AG04450 (cell line): ENCODE measurements at regions not wholly inside any gene's neighbourhood (a gene's known extent, or its start where the extent isn't known, plus 50 kb on each side); places are given as distances from the start of the nearest gene placed in this dataset.

Experiments
- CTCF ChIA-PET: fragments of 300-600, 350-600 bp; formaldehyde crosslinking; extraction: SDS; loops from one replicate; lab custom pipeline; 2022; ENCODE audit warnings: antibody characterized with exemption, inconsistent platforms; lab: Charles Lee
- POLR2A ChIA-PET: fragments of 350-600 bp; formaldehyde crosslinking; extraction: SDS; loops from one replicate; lab custom pipeline; 2021; ENCODE audit warnings: antibody characterized with exemption, inconsistent platforms; lab: Yijun Ruan, JAX
- DNase-seq: peaks from one replicate; pipeline ENCODE4 v3.0.0-alpha.2; 2011; ENCODE audit warnings: low read depth, low spot score
- H3K27ac ChIP-seq: one replicate; pipeline ENCODE4 v1.5.1; 2012; ENCODE audit warnings: low read depth, low read length, control low read depth
- H3K27me3 ChIP-seq: one replicate; pipeline ENCODE4 v1.6.0; 2012; ENCODE audit warnings: low read length; ENCODE audit not compliant: control insufficient read depth, insufficient read depth
- H3K4me3 ChIP-seq: 2 replicates; pipeline ENCODE4 v1.5.1; 2011; ENCODE audit warnings: mild to moderate bottlenecking, low read depth, low read length, control low read depth
- H3K9me3 ChIP-seq: 2 replicates; pipeline ENCODE4 v1.5.1; 2012; ENCODE audit warnings: low read length; ENCODE audit not compliant: control insufficient read depth, insufficient read depth
- CTCF ChIP-seq: IDR thresholded peaks from 2 replicates; pipeline ENCODE4 v1.5.1; 2011; ENCODE audit warnings: low read depth, low read length, control low read depth, inconsistent platforms

GRCh38 chr10:4316161-4316810, 509.7 kb upstream of the AKR1E2 start:
- H3K9me3 ChIP-seq, result no peaks in the 10 kb centered on the region
- CTCF ChIA-PET, result interaction anchor here (0.6 to 1.4 kb wide), 2 partner anchors 15 to 555 kb away, joined by 3 read pairs; no protein-coding TSS in a partner anchor
- POLR2A ChIA-PET, result no interaction called here
- DNase-seq, result peak; percentile 4
- H3K27me3 ChIP-seq, result no peaks in the 10 kb centered on the region
- no peak overlapping the region for H3K4me3 ChIP-seq
- H3K27ac ChIP-seq, result no peak overlapping the region
- TF ChIP-seq CTCF, result peak; percentile 17

DNA sequence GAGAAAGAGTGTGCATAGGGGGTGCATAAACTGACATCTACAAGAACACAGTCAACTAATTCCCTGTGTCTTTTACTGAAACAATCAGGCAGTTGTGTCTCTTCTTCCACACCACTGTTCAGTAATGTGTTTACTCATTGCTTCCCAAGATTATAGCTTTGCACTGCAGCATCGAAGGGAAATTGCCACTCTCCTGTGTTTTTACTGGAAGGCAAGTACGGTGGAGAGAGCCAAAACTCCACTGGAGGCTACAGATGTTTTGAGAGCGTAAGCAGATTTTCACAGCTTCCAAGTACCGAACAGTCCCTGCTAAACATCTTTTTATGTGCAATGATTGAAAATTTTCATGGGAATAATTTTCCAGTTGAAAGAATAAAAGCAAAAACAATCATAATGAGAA, 510.5 kb upstream of the AKR1E2 start:
- CTCF ChIA-PET, result interaction anchor here (0.6 to 1.4 kb wide), 2 partner anchors 14 to 554 kb away, joined by 3 read pairs; no protein-coding TSS in a partner anchor
- Histone ChIP-seq H3K27me3 (no peaks in the 10 kb centered on the region), H3K9me3 (no peaks in the 10 kb centered on the region), H3K4me3 (no peak overlapping the region; the same call in 1 of the 2 replicates), H3K27ac (no peak overlapping the region)
- DNase-seq, result peak; percentile 13
- POLR2A ChIA-PET, result no interaction called here
- no peak for TF ChIP-seq CTCF

GRCh38 chr10:4313051-4313450, 513.0 kb upstream of the AKR1E2 start:
- Histone ChIP-seq H3K27ac (no peak overlapping the region), H3K9me3 (no peaks in the 10 kb centered on the region), H3K4me3 (no peak overlapping the region), H3K27me3 (no peaks in the 10 kb centered on the region)
- DNase-seq, result no peak
- CTCF ChIA-PET, result no interaction called here
- no peak for TF ChIP-seq CTCF
- POLR2A ChIA-PET, result no interaction called here

DNA sequence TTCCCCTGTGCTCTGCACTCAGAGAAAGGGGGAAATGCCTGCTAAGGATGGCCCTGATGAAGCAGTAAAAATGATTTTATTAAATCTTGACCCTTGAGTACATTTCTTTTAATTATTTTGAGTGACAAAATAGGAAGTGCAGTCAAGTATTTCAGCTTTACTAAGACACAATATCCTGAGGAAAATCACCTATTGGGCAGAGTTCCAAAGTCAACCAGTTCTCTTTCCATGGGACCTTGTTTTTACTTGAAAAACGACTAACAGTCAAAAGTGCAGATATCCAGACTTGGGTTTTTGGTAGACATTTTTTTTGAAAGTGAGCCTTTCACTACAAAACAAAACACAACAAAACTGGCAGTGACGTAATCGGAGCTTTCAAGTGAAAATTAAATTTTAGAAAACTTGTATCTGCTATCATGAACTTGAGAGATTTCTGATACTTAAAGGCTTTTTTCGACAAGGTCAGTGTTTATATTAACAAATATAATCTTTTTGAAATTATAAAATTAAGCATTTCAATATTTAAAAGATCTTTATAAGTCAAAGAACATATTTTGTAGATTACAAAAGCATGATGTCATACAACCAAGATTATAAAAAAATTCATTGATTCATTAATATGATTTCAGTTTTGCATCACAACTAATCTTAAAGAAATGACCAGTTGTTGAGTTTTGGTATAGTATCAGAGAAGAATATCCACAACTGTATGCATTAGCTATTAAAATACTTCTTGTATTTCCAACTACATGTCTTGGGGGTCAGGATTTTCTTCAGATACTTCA, 513.8 kb upstream of the AKR1E2 start:
- no peaks in the 10 kb centered on the region for H3K27me3 ChIP-seq
- no peak overlapping the region for H3K27ac ChIP-seq
- TF ChIP-seq CTCF, result no peak
- no peak overlapping the region for H3K4me3 ChIP-seq
- POLR2A ChIA-PET, result no interaction called here
- no peaks in the 10 kb centered on the region for H3K9me3 ChIP-seq
- no peak for DNase-seq
- CTCF ChIA-PET, result no interaction called here

DNA sequence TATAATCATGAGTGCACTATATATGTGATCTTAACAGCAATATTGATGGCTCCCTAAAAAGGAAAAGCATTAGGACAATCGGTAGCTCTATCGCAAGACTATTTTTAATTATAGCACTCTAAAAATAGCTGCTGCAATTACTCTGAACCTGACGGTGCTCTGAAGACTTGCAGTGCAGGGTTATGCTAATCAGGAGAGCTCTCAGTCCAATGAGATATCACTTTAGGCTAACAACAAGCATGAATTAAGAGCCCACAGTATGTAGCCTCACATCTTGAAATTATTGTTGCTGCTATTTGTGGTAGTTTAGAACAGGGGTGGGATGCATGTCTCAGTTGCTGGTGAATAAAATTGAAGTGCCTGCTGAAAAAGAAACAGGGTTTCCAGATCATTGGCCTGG, 515.8 kb upstream of the AKR1E2 start:
- Histone ChIP-seq H3K27me3 (no peaks in the 10 kb centered on the region), H3K9me3 (no peaks in the 10 kb centered on the region), H3K27ac (no peak overlapping the region), H3K4me3 (no peak overlapping the region)
- DNase-seq, result no peak
- ChIA-PET CTCF (interaction anchor here (0.6 kb wide), 1 partner anchor 798 kb away, joined by 4 read pairs; no protein-coding TSS in a partner anchor), POLR2A (no interaction called here)
- TF ChIP-seq CTCF, result no peak
